A673 (cell line): ENCODE measurements at regions not wholly inside any gene's neighbourhood (a gene's known extent, or its start where the extent isn't known, plus 50 kb on each side); places are given as distances from the start of the nearest gene placed in this dataset.

Source experiments
- BruUV-seq: library from RNA; stranded (reverse); fragments of 400-500 nt; replicated peaks from 2 replicates; lab custom pipeline; 2021; lab: Mats Ljungman, UMichigan
- CTCF ChIA-PET: fragments of 300-600 bp; sonication (Branson Sonifier 250); formaldehyde crosslinking; loops from one replicate; lab custom pipeline; 2022; ENCODE audit warnings: antibody characterized with exemption; lab: Charles Lee
- POLR2A ChIA-PET: fragments of 300-600 bp; sonication (Branson Sonifier 250); formaldehyde crosslinking; loops from one replicate; lab custom pipeline; 2022; ENCODE audit warnings: antibody characterized with exemption; ENCODE audit not compliant: low non-redundant PET; lab: Charles Lee
- DNase-seq: peaks from one replicate; pipeline ENCODE4 v3.0.0-alpha.2; 2015; ENCODE audit warnings: low spot score
- H3K27ac ChIP-seq: fragments of 200-600 bp; sonication (generic); 2 replicates; pipeline ENCODE4 v1.5.1; 2016; ENCODE audit warnings: mixed run types, low read depth, mild to moderate bottlenecking, mixed read lengths, antibody characterized with exemption, low read length; ENCODE audit not compliant: poor library complexity, severe bottlenecking
- H3K27me3 ChIP-seq: fragments of 200-600 bp; sonication (generic); replicated peaks from 2 replicates; pipeline ENCODE4 v1.6.1; 2017; ENCODE audit warnings: mixed run types, low read depth, mild to moderate bottlenecking, mixed read lengths, antibody characterized with exemption, low read length; ENCODE audit not compliant: insufficient read depth, poor library complexity
- H3K36me3 ChIP-seq: fragments of 200-600 bp; sonication (generic); 2 replicates; pipeline ENCODE4 v1.6.1; 2016; ENCODE audit warnings: mixed run types, mild to moderate bottlenecking, mixed read lengths, antibody characterized with exemption, low read length; ENCODE audit not compliant: insufficient read depth, poor library complexity, severe bottlenecking
- H3K4me1 ChIP-seq: fragments of 200-600 bp; sonication (generic); 2 replicates; pipeline ENCODE4 v1.6.1; 2017; ENCODE audit warnings: mixed run types, mild to moderate bottlenecking, mixed read lengths, antibody characterized with exemption, low read length; ENCODE audit not compliant: insufficient read depth, poor library complexity, severe bottlenecking
- H3K4me3 ChIP-seq: fragments of 200-600 bp; sonication (generic); 2 replicates; pipeline ENCODE4 v1.5.1; 2016; ENCODE audit warnings: low read depth, mixed run types, mild to moderate bottlenecking, mixed read lengths, low read length; ENCODE audit not compliant: poor library complexity, severe bottlenecking
- H3K9me3 ChIP-seq: fragments of 200-600 bp; sonication (generic); 2 replicates; pipeline ENCODE4 v1.6.1; 2016; ENCODE audit warnings: mixed run types, low read depth, mild to moderate bottlenecking, mixed read lengths, antibody characterized with exemption, low read length; ENCODE audit not compliant: poor library complexity, severe bottlenecking
- CTCF ChIP-seq: fragments of 300-800, 200-600 bp; sonication (generic); conservative IDR thresholded peaks from 2 replicates; pipeline ENCODE4 v1.5.1; 2017; ENCODE audit warnings: low read depth, mild to moderate bottlenecking, antibody characterized with exemption, low read length, moderate library complexity, mixed read lengths
- EZH2 ChIP-seq: fragments of 200-600 bp; sonication (generic); IDR thresholded peaks from 2 replicates; pipeline ENCODE4 v1.6.1; 2017; ENCODE audit warnings: borderline replicate concordance, low read depth, mild to moderate bottlenecking, mixed read lengths, antibody characterized with exemption, low read length; ENCODE audit not compliant: poor library complexity, severe bottlenecking
- intact Hi-C: fragments of 100-400 bp; cut with micrococcal nuclease; formaldehyde crosslinking; loops from one replicate; pipeline ENCODE4 v1.10.0; 2022; ENCODE audit not compliant: unreplicated experiment

GRCh38 chr7:47102331-47102841 is 479.5 kb downstream of the TNS3 start:
- H3K36me3 ChIP-seq, result no peaks in the 10 kb centered on the region

GRCh38 chr7:47100817-47101435 is 481.0 kb downstream of the TNS3 start:
- no TSS peak for BruUV-seq
- no peaks in the 10 kb centered on the region for H3K9me3 ChIP-seq
- no peaks in the 10 kb centered on the region for H3K4me1 ChIP-seq
- DNase-seq, result peak; percentile 80
- CTCF ChIA-PET, result interaction anchor here (1.2 kb wide), 1 partner anchor 1178 kb away, joined by 6 read pairs; no protein-coding TSS in a partner anchor
- H3K36me3 ChIP-seq, result no peaks in the 10 kb centered on the region
- intact Hi-C loops, result no loop called here
- no peak overlapping the region for H3K27ac ChIP-seq
- peak overlapping the region; percentile 27 for H3K4me3 ChIP-seq
- no peak for TF ChIP-seq EZH2
- peak; percentile 84 for TF ChIP-seq CTCF
- POLR2A ChIA-PET, result no interaction called here
- H3K27me3 ChIP-seq, result no peaks in the 10 kb centered on the region

More at GRCh38 chr7:47102331-47102841, 479.5 kb downstream of the TNS3 start:
- BruUV-seq, result no TSS peak
- Histone ChIP-seq H3K4me1 (no peaks in the 10 kb centered on the region), H3K27me3 (no peaks in the 10 kb centered on the region), H3K27ac (no peak overlapping the region), H3K4me3 (no peak overlapping the region), H3K9me3 (no peaks in the 10 kb centered on the region)
- CTCF ChIA-PET, result no interaction called here
- intact Hi-C loops, result no loop called here
- POLR2A ChIA-PET, result no interaction called here
- TF ChIP-seq CTCF (no peak), EZH2 (no peak)
- no peak for DNase-seq

- TF ChIP-seq EZH2 (no peak), CTCF (no peak)
- H3K4me3 ChIP-seq, result peak overlapping the region; percentile 27
- H3K4me1 ChIP-seq, result no peaks in the 10 kb centered on the region
- no peaks in the 10 kb centered on the region for H3K27me3 ChIP-seq
- no peaks in the 10 kb centered on the region for H3K36me3 ChIP-seq
- BruUV-seq, result no TSS peak
- no peaks in the 10 kb centered on the region for H3K9me3 ChIP-seq
- POLR2A ChIA-PET, result no interaction called here
- H3K27ac ChIP-seq, result no peak overlapping the region
- intact Hi-C loops, result no loop called here
- no peak for DNase-seq
- CTCF ChIA-PET, result interaction anchor here (1.2 kb wide), 1 partner anchor 1178 kb away, joined by 6 read pairs; no protein-coding TSS in a partner anchor
Observed at GRCh38 chr7:47100148-47100816, 481.6 kb downstream of the TNS3 start.
